AG09309 (cell line): ENCODE measurements at regions not wholly inside any gene's neighbourhood (a gene's known extent, or its start where the extent isn't known, plus 50 kb on each side); places are given as distances from the start of the nearest gene placed in this dataset.

Experiments
- DNase-seq: peaks from one replicate; pipeline ENCODE4 v3.0.0-alpha.2; 2010; ENCODE audit warnings: low read depth
- H3K4me3 ChIP-seq: 2 replicates; pipeline ENCODE4 v1.5.1; 2011; ENCODE audit warnings: mild to moderate bottlenecking, low read depth, low read length, moderate library complexity; ENCODE audit not compliant: control insufficient read depth
- CTCF ChIP-seq: IDR thresholded peaks from 2 replicates; pipeline ENCODE4 v1.5.1; 2011; ENCODE audit warnings: mild to moderate bottlenecking, low read depth, low read length, inconsistent platforms; ENCODE audit not compliant: insufficient read depth, control insufficient read depth; ENCODE audit errors: missing control alignments

- H3K4me3 ChIP-seq, result no peak overlapping the region
- no peak for TF ChIP-seq CTCF
- no peak for DNase-seq
These were observed 237.4 kb downstream of the BAMBI start for GRCh38 chr10:28914701-28915100.

GRCh38 chr10:28915989-28916588 is 238.8 kb downstream of the BAMBI start:
- no peak overlapping the region for H3K4me3 ChIP-seq
- TF ChIP-seq CTCF, result no peak
- no peak for DNase-seq

GRCh38 chr10:28920091-28920490 is 242.8 kb downstream of the BAMBI start:
- no peak for DNase-seq
- no peak overlapping the region for H3K4me3 ChIP-seq
- no peak for TF ChIP-seq CTCF

GRCh38 chr10:28922127-28922526 is 244.8 kb downstream of the BAMBI start:
- no peak for TF ChIP-seq CTCF
- H3K4me3 ChIP-seq, result no peak overlapping the region
- DNase-seq, result no peak

GRCh38 chr10:28922861-28923260 is 245.5 kb downstream of the BAMBI start:
- TF ChIP-seq CTCF, result no peak
- H3K4me3 ChIP-seq, result no peak overlapping the region
- no peak for DNase-seq

- no peak overlapping the region for H3K4me3 ChIP-seq
- no peak for TF ChIP-seq CTCF
- no peak for DNase-seq
These were observed 247.4 kb downstream of the BAMBI start for GRCh38 chr10:28924717-28925116.
